Osteoblast (primary cell): ENCODE measurements at regions not wholly inside any gene's neighbourhood (a gene's known extent, or its start where the extent isn't known, plus 50 kb on each side); places are given as distances from the start of the nearest gene placed in this dataset.

ENCODE experiments used
- DNase-seq: peaks from one replicate; pipeline ENCODE4 v3.0.0; 2011; ENCODE audit warnings: low spot score, mixed read lengths; ENCODE audit not compliant: insufficient read length; ENCODE audit errors: missing footprints
- H2AFZ ChIP-seq: 2 replicates; pipeline ENCODE4 v1.6.0; 2011; ENCODE audit warnings: mild to moderate bottlenecking, low read length
- H3K27ac ChIP-seq: 2 replicates; pipeline ENCODE4 v1.5.1; 2011; ENCODE audit warnings: mild to moderate bottlenecking, low read depth, low read length, moderate library complexity
- H3K27me3 ChIP-seq: 2 replicates; pipeline ENCODE4 v1.6.0; 2012; ENCODE audit warnings: mild to moderate bottlenecking, control low read depth, inconsistent platforms, low read length, moderate library complexity; ENCODE audit not compliant: insufficient read depth
- H3K36me3 ChIP-seq: 2 replicates; pipeline ENCODE4 v1.5.1; 2011; ENCODE audit warnings: mild to moderate bottlenecking, low read length, control low read depth, moderate library complexity; ENCODE audit not compliant: insufficient read depth
- H3K4me1 ChIP-seq: 2 replicates; pipeline ENCODE4 v1.5.1; 2011; ENCODE audit warnings: mild to moderate bottlenecking, low read length, control low read depth, moderate library complexity; ENCODE audit not compliant: insufficient read depth
- H3K4me2 ChIP-seq: 2 replicates; pipeline ENCODE4 v1.6.0; 2011; ENCODE audit warnings: mild to moderate bottlenecking, low read length; ENCODE audit not compliant: insufficient read depth
- H3K4me3 ChIP-seq: fragments of 200-600 bp; sonication (generic); 3 replicates; pipeline ENCODE4 v1.5.1; 2012; ENCODE audit warnings: mild to moderate bottlenecking, low read length, inconsistent platforms; ENCODE audit not compliant: insufficient read depth
- H3K79me2 ChIP-seq: 2 replicates; pipeline ENCODE4 v1.6.0; 2012; ENCODE audit warnings: mild to moderate bottlenecking, low read length, control low read depth, inconsistent platforms; ENCODE audit not compliant: insufficient read depth
- H3K9me3 ChIP-seq: 2 replicates; pipeline ENCODE4 v1.5.1; 2011; ENCODE audit warnings: low read depth, low read length, control low read depth
- H4K20me1 ChIP-seq: 2 replicates; pipeline ENCODE4 v1.6.0; 2012; ENCODE audit warnings: mild to moderate bottlenecking, low read length, control low read depth; ENCODE audit not compliant: insufficient read depth
- CTCF ChIP-seq: IDR thresholded peaks from 2 replicates; pipeline ENCODE4 v1.5.1; 2011; ENCODE audit warnings: mild to moderate bottlenecking, low read depth, low read length, moderate library complexity; ENCODE audit errors: extremely low read depth

GRCh38 chr13:20312292-20312691 is 80.2 kb upstream of the GJB6 start:
- no peak for DNase-seq

GRCh38 chr13:20311596-20311995 is 79.5 kb upstream of the GJB6 start:
- peaks cover 8% of the 10 kb centered on the region for H3K27me3 ChIP-seq
- no peaks in the 10 kb centered on the region for H4K20me1 ChIP-seq
- H3K27ac ChIP-seq, result no peak overlapping the region
- H3K4me3 ChIP-seq, result no peak overlapping the region
- no peak overlapping the region for H2AFZ ChIP-seq
- H3K4me1 ChIP-seq, result no peaks in the 10 kb centered on the region
- no peak for DNase-seq
- H3K79me2 ChIP-seq, result no peaks in the 10 kb centered on the region
- no peaks in the 10 kb centered on the region for H3K36me3 ChIP-seq
- H3K4me2 ChIP-seq, result no peak overlapping the region
- no peaks in the 10 kb centered on the region for H3K9me3 ChIP-seq
- TF ChIP-seq CTCF, result no peak

More at GRCh38 chr13:20312292-20312691, 80.2 kb upstream of the GJB6 start:
- H3K4me1 ChIP-seq, result no peaks in the 10 kb centered on the region
- no peaks in the 10 kb centered on the region for H3K79me2 ChIP-seq
- H3K4me2 ChIP-seq, result no peak overlapping the region
- no peak overlapping the region for H3K4me3 ChIP-seq
- no peak for TF ChIP-seq CTCF
- H4K20me1 ChIP-seq, result no peaks in the 10 kb centered on the region
- H3K9me3 ChIP-seq, result no peaks in the 10 kb centered on the region
- H3K27ac ChIP-seq, result no peak overlapping the region
- H3K27me3 ChIP-seq, result peaks cover 8% of the 10 kb centered on the region
- no peak overlapping the region for H2AFZ ChIP-seq
- no peaks in the 10 kb centered on the region for H3K36me3 ChIP-seq

- TF ChIP-seq CTCF, result no peak
- no peak for DNase-seq
Observed at GRCh38 chr13:20311022-20311421, 78.9 kb upstream of the GJB6 start.

GRCh38 chr13:20306039-20306438 is 73.9 kb upstream of the GJB6 start:
- peaks cover 28% of the 10 kb centered on the region for H3K27me3 ChIP-seq
- no peak overlapping the region for H3K4me2 ChIP-seq
- no peak overlapping the region for H2AFZ ChIP-seq
- H3K4me3 ChIP-seq, result no peak overlapping the region
- H4K20me1 ChIP-seq, result no peaks in the 10 kb centered on the region
- no peak for DNase-seq
- no peaks in the 10 kb centered on the region for H3K79me2 ChIP-seq
- no peaks in the 10 kb centered on the region for H3K4me1 ChIP-seq
- H3K27ac ChIP-seq, result no peak overlapping the region
- TF ChIP-seq CTCF, result no peak
- H3K36me3 ChIP-seq, result no peaks in the 10 kb centered on the region
- no peaks in the 10 kb centered on the region for H3K9me3 ChIP-seq

More at GRCh38 chr13:20311022-20311421, 78.9 kb upstream of the GJB6 start:
- no peaks in the 10 kb centered on the region for H3K4me1 ChIP-seq
- H3K4me3 ChIP-seq, result no peak overlapping the region
- no peaks in the 10 kb centered on the region for H4K20me1 ChIP-seq
- H3K36me3 ChIP-seq, result no peaks in the 10 kb centered on the region
- no peaks in the 10 kb centered on the region for H3K9me3 ChIP-seq
- peaks cover 8% of the 10 kb centered on the region for H3K27me3 ChIP-seq
- H3K4me2 ChIP-seq, result no peak overlapping the region
- no peak overlapping the region for H2AFZ ChIP-seq
- no peaks in the 10 kb centered on the region for H3K79me2 ChIP-seq
- no peak overlapping the region for H3K27ac ChIP-seq
